Activated CD4-positive, alpha-beta T cell treated with anti-CD3 and anti-CD28 coated beads, Interleukin-2, amount 10 ng/mL, durations not matched to agents 7 days and 5 days (primary cell): ENCODE measurements at regions not wholly inside any gene's neighbourhood (a gene's known extent, or its start where the extent isn't known, plus 50 kb on each side); places are given as distances from the start of the nearest gene placed in this dataset.
"Not testable (repeated sequence)": the region's sequence is repeated elsewhere in the genome, so short reads cannot be mapped to it uniquely, and the experiment has no call there.

ENCODE experiments used
- CTCF ChIA-PET: fragments of 350-600 bp; sonication (Branson Sonifier 250); formaldehyde crosslinking; loops from one replicate; lab custom pipeline; 2021; ENCODE audit warnings: antibody characterized with exemption; lab: Charles Lee
- POLR2A ChIA-PET: fragments of 350-600 bp; sonication (Branson Sonifier 250); formaldehyde crosslinking; loops from one replicate; lab custom pipeline; 2021; ENCODE audit warnings: antibody characterized with exemption; lab: Charles Lee
- DNase-seq: peaks from one replicate; pipeline ENCODE4 v3.0.0-alpha.2; 2020
- H3K27ac Mint-ChIP-seq: one replicate; pipeline ENCODE4 v1.8.0; 2021; ENCODE audit warnings: mild to moderate bottlenecking, moderate library complexity, mixed read lengths
- H3K27me3 Mint-ChIP-seq: one replicate; pipeline ENCODE4 v1.8.0; 2021; ENCODE audit warnings: mixed read lengths
- H3K36me3 Mint-ChIP-seq: one replicate; pipeline ENCODE4 v1.8.0; 2021; ENCODE audit warnings: low read depth, mixed read lengths
- H3K4me1 Mint-ChIP-seq: one replicate; pipeline ENCODE4 v1.8.0; 2021; ENCODE audit warnings: mixed read lengths
- H3K4me3 Mint-ChIP-seq: one replicate; pipeline ENCODE4 v1.8.0; 2021; ENCODE audit warnings: mild to moderate bottlenecking, moderate library complexity, mixed read lengths
- H3K9me3 Mint-ChIP-seq: one replicate; pipeline ENCODE4 v1.8.0; 2021; ENCODE audit warnings: mixed read lengths

- peaks cover 15% of the 10 kb centered on the region for H3K9me3 Mint-ChIP-seq
- DNase-seq = no peak
- H3K36me3 Mint-ChIP-seq = no peaks in the 10 kb centered on the region
- no peak overlapping the region for H3K4me3 Mint-ChIP-seq
- POLR2A ChIA-PET = no interaction called here
- no peaks in the 10 kb centered on the region for H3K4me1 Mint-ChIP-seq
- CTCF ChIA-PET = no interaction called here
- peaks cover 9% of the 10 kb centered on the region for H3K27me3 Mint-ChIP-seq
- no peak overlapping the region for H3K27ac Mint-ChIP-seq
Observed at GRCh38 chr3:101913168-101913567, 63.9 kb downstream of the NFKBIZ start.

- H3K4me3 Mint-ChIP-seq, H3K27ac Mint-ChIP-seq, H3K27me3 Mint-ChIP-seq, DNase-seq, POLR2A ChIA-PET, CTCF ChIA-PET: not testable (repeated sequence)
- Mint-ChIP-seq H3K4me1 (peaks cover 13% of the 10 kb centered on the region), H3K36me3 (peaks cover 11% of the 10 kb centered on the region), H3K9me3 (peaks cover 24% of the 10 kb centered on the region)
Observed at GRCh38 chr3:101917761-101918160, 68.4 kb downstream of the NFKBIZ start.

GRCh38 chr3:101922151-101922725 is 72.9 kb downstream of the NFKBIZ start:
- peaks cover 22% of the 10 kb centered on the region for H3K36me3 Mint-ChIP-seq
- DNase-seq, H3K27ac Mint-ChIP-seq, H3K4me3 Mint-ChIP-seq, POLR2A ChIA-PET: not testable (repeated sequence)
- peaks cover 23% of the 10 kb centered on the region for H3K9me3 Mint-ChIP-seq
- CTCF ChIA-PET = interaction anchor here (0.6 to 2.0 kb wide), 3 partner anchors 10 to 62 kb away, joined by 4 to 8 read pairs (median 5); no protein-coding TSS in a partner anchor
- peaks cover 42% of the 10 kb centered on the region for H3K4me1 Mint-ChIP-seq
- peaks cover 12% of the 10 kb centered on the region for H3K27me3 Mint-ChIP-seq

- Mint-ChIP-seq H3K27me3 (peaks cover 11% of the 10 kb centered on the region), H3K9me3 (peaks cover 14% of the 10 kb centered on the region), H3K4me1 (peaks cover 42% of the 10 kb centered on the region), H3K36me3 (peaks cover 22% of the 10 kb centered on the region), H3K27ac (peak overlapping the region; percentile 59)
- CTCF ChIA-PET = interaction anchor here (1.1 kb wide), 1 partner anchor 11 kb away, joined by 3 read pairs; no protein-coding TSS in a partner anchor
- POLR2A ChIA-PET, H3K4me3 Mint-ChIP-seq: not testable (repeated sequence)
- peak; percentile 18 for DNase-seq
Observed at GRCh38 chr3:101924621-101925020, 75.3 kb downstream of the NFKBIZ start.

- DNase-seq, H3K4me3 Mint-ChIP-seq, H3K27me3 Mint-ChIP-seq, POLR2A ChIA-PET, H3K9me3 Mint-ChIP-seq: not testable (repeated sequence)
- CTCF ChIA-PET = interaction anchor here (0.7 to 1.1 kb wide), 2 partner anchors 31 to 67 kb away, joined by 3 read pairs; no protein-coding TSS in a partner anchor
- H3K36me3 Mint-ChIP-seq = peaks cover 22% of the 10 kb centered on the region
- peaks cover 42% of the 10 kb centered on the region for H3K4me1 Mint-ChIP-seq
- peak overlapping the region; percentile 11 for H3K27ac Mint-ChIP-seq
Observed at GRCh38 chr3:101925124-101925523, 75.8 kb downstream of the NFKBIZ start.

- H3K4me3 Mint-ChIP-seq = no peak overlapping the region
- no peak overlapping the region for H3K27ac Mint-ChIP-seq
- peaks cover 7% of the 10 kb centered on the region for H3K27me3 Mint-ChIP-seq
- H3K36me3 Mint-ChIP-seq = peaks cover 22% of the 10 kb centered on the region
- peaks cover 10% of the 10 kb centered on the region for H3K9me3 Mint-ChIP-seq
- peaks cover 42% of the 10 kb centered on the region for H3K4me1 Mint-ChIP-seq
- DNase-seq = no peak
- CTCF ChIA-PET = interaction anchor here (0.7 to 1.4 kb wide), 3 partner anchors 10 to 68 kb away, joined by 3 to 4 read pairs (median 3); no protein-coding TSS in a partner anchor
- POLR2A ChIA-PET = interaction anchor here (0.6 kb wide), 1 partner anchor 37 kb away, joined by 3 read pairs; no protein-coding TSS in a partner anchor
Observed at GRCh38 chr3:101925564-101925963, 76.2 kb downstream of the NFKBIZ start.

- no peak overlapping the region for H3K4me3 Mint-ChIP-seq
- ChIA-PET POLR2A (no interaction called here), CTCF (interaction anchor here (0.7 to 1.4 kb wide), 3 partner anchors 9 to 44 kb away, joined by 3 to 4 read pairs (median 4); no protein-coding TSS in a partner anchor)
- peaks cover 40% of the 10 kb centered on the region for H3K4me1 Mint-ChIP-seq
- DNase-seq = no peak
- peaks cover 9% of the 10 kb centered on the region for H3K27me3 Mint-ChIP-seq
- H3K9me3 Mint-ChIP-seq = peaks cover 10% of the 10 kb centered on the region
- peaks cover 19% of the 10 kb centered on the region for H3K36me3 Mint-ChIP-seq
- peak overlapping the region; percentile 9 for H3K27ac Mint-ChIP-seq
Observed at GRCh38 chr3:101926594-101927105, 77.3 kb downstream of the NFKBIZ start.

- peaks cover 24% of the 10 kb centered on the region for H3K4me1 Mint-ChIP-seq
- H3K4me3 Mint-ChIP-seq = no peak overlapping the region
- peaks cover 7% of the 10 kb centered on the region for H3K36me3 Mint-ChIP-seq
- DNase-seq = no peak
- ChIA-PET POLR2A (no interaction called here), CTCF (no interaction called here)
- H3K9me3 Mint-ChIP-seq = peaks cover 5% of the 10 kb centered on the region
- H3K27ac Mint-ChIP-seq = no peak overlapping the region
- H3K27me3 Mint-ChIP-seq = peaks cover 17% of the 10 kb centered on the region
Observed at GRCh38 chr3:101928890-101929289, 79.6 kb downstream of the NFKBIZ start.

- POLR2A ChIA-PET = interaction anchor here (0.7 kb wide), 1 partner anchor 1283 kb away, joined by 3 read pairs; no protein-coding TSS in a partner anchor
- H3K27ac Mint-ChIP-seq = no peak overlapping the region
Observed at GRCh38 chr3:101931081-101931480, 81.8 kb downstream of the NFKBIZ start.

GRCh38 chr3:101932326-101933068 is 83.2 kb downstream of the NFKBIZ start:
- ChIA-PET POLR2A (no interaction called here), CTCF (interaction anchor here (0.9 to 1.6 kb wide), 2 partner anchors 11 to 30 kb away, joined by 3 to 5 read pairs; no protein-coding TSS in a partner anchor)
- peaks cover 25% of the 10 kb centered on the region for H3K27me3 Mint-ChIP-seq
- no peak overlapping the region for H3K4me3 Mint-ChIP-seq
- no peak overlapping the region for H3K27ac Mint-ChIP-seq
- H3K36me3 Mint-ChIP-seq = peaks cover 19% of the 10 kb centered on the region
- peaks cover 3% of the 10 kb centered on the region for H3K9me3 Mint-ChIP-seq
- no peak for DNase-seq
- H3K4me1 Mint-ChIP-seq = peaks cover 25% of the 10 kb centered on the region

More at GRCh38 chr3:101931081-101931480, 81.8 kb downstream of the NFKBIZ start:
- H3K4me1 Mint-ChIP-seq = peaks cover 16% of the 10 kb centered on the region
- peaks cover 3% of the 10 kb centered on the region for H3K9me3 Mint-ChIP-seq
- no peak for DNase-seq
- peaks cover 13% of the 10 kb centered on the region for H3K36me3 Mint-ChIP-seq
- no peak overlapping the region for H3K4me3 Mint-ChIP-seq
- peaks cover 25% of the 10 kb centered on the region for H3K27me3 Mint-ChIP-seq
- CTCF ChIA-PET = interaction anchor here (0.7 kb wide), 2 partner anchors 190 to 1862 kb away, joined by 3 read pairs; no protein-coding TSS in a partner anchor

GRCh38 chr3:101936419-101937356 is 87.4 kb downstream of the NFKBIZ start:
- peak; percentile 43 for DNase-seq
- POLR2A ChIA-PET = interaction anchor here (0.7 kb wide), 1 partner anchor 34 kb away, joined by 3 read pairs; no protein-coding TSS in a partner anchor
- peak overlapping the region; percentile 32 for H3K4me3 Mint-ChIP-seq

More at GRCh38 chr3:101936419-101937356, 87.4 kb downstream of the NFKBIZ start:
- H3K4me1 Mint-ChIP-seq = peaks cover 30% of the 10 kb centered on the region
- peaks cover 19% of the 10 kb centered on the region for H3K36me3 Mint-ChIP-seq
- peak overlapping the region; percentile 78 for H3K27ac Mint-ChIP-seq
- CTCF ChIA-PET = interaction anchor here (0.7 to 2.0 kb wide), 7 partner anchors 9 to 289 kb away, joined by 3 to 8 read pairs (median 4); partner anchors contain the start of gene ZBTB11
- peaks cover 24% of the 10 kb centered on the region for H3K27me3 Mint-ChIP-seq
- peaks cover 3% of the 10 kb centered on the region for H3K9me3 Mint-ChIP-seq
